ENCODE measurements at regions not wholly inside any gene's neighbourhood (a gene's known extent, or its start where the extent isn't known, plus 50 kb on each side); places are given as distances from the start of the nearest gene placed in this dataset.

DNA sequence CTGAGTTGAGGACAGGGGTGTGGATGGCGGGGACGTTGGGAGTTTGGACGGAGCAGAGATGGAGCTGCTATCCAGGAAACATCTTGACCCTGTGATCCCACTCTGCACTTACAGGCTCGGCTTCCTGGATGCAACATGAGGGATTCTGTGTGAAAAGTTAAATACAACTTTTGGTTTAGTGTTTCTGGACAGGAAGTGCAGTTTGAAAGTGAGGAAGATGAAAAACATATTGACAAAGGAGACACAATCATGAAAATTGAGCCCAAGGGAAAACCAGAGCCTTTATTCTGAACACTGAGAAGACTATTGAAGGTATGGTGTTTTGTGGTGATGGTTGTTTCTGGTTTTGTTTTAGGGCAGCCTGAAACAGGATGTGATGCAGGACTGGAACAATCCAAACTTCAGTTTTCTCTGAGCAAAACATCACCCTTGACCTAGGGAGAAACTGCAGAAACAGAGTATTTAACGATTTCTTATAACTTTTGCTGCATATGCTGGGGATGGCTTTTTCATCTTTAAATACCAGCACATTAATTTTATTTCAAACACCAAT lies 76.5 kb upstream of the RFX8 start:
- no peaks in the 10 kb centered on the region for H3K27me3 Mint-ChIP-seq
- no peaks in the 10 kb centered on the region for H3K36me3 Mint-ChIP-seq
- peaks cover 6% of the 10 kb centered on the region for H3K9me3 Mint-ChIP-seq
- H3K27ac Mint-ChIP-seq: peak overlapping the region; percentile 79
- H3K4me1 Mint-ChIP-seq: peaks cover 22% of the 10 kb centered on the region
- no peak overlapping the region for H3K4me3 Mint-ChIP-seq
- DNase-seq: no peak
- CTCF ChIA-PET: no interaction called here

DNA sequence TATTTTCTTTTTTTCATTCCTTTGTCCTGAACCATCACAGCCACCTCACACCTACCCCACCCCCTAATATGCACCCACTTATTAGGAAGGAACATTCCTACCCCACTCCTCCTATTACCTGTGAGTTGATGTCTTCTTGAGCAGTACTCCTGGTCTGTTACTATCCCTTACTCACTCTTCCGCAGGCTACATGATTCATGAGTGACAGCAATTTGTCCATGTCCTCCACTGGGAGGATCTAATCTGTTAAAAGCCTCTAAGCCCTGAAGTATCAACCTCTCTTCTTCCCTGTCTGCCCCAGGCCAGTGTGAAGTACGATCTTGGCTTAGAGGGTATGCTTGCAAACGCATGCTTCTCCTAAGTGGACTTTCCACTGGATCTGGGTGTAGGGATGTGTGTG lies 75.6 kb upstream of the RFX8 start:
- CTCF ChIA-PET: interaction anchor here (0.6 kb wide), 1 partner anchor 20 kb away, joined by 3 read pairs; no protein-coding TSS in a partner anchor

DNA sequence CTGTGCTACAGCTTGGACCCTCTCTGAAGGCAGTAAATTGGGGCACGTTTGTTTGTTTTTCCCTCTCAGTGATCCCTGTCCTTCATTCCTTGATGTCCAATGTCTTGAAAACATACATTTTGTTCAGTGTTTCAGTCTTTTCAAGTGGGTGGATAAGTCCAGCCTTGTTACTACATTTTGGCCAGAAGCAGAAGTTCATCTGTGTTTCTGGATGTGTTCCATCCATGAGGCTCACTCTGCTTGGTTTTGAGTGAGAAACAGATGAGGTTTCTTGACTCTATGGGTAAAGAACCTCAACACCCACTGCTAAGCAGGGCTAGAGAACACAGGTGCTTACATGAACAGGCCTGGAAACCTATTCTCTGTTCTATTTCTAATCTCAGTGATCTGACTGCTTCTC lies 74.5 kb upstream of the RFX8 start:
- DNase-seq: no peak
- Mint-ChIP-seq H3K9me3 (peaks cover 6% of the 10 kb centered on the region), H3K27ac (no peak overlapping the region), H3K4me1 (peaks cover 21% of the 10 kb centered on the region), H3K36me3 (no peaks in the 10 kb centered on the region), H3K27me3 (no peaks in the 10 kb centered on the region), H3K4me3 (no peak overlapping the region)
- CTCF ChIA-PET: no interaction called here

More for the DNA sequence above, 75.6 kb upstream of the RFX8 start:
- no peak for DNase-seq
- Mint-ChIP-seq H3K4me1 (peaks cover 21% of the 10 kb centered on the region), H3K4me3 (no peak overlapping the region), H3K9me3 (peaks cover 6% of the 10 kb centered on the region), H3K36me3 (no peaks in the 10 kb centered on the region), H3K27ac (peak overlapping the region; percentile 79), H3K27me3 (no peaks in the 10 kb centered on the region)

DNA sequence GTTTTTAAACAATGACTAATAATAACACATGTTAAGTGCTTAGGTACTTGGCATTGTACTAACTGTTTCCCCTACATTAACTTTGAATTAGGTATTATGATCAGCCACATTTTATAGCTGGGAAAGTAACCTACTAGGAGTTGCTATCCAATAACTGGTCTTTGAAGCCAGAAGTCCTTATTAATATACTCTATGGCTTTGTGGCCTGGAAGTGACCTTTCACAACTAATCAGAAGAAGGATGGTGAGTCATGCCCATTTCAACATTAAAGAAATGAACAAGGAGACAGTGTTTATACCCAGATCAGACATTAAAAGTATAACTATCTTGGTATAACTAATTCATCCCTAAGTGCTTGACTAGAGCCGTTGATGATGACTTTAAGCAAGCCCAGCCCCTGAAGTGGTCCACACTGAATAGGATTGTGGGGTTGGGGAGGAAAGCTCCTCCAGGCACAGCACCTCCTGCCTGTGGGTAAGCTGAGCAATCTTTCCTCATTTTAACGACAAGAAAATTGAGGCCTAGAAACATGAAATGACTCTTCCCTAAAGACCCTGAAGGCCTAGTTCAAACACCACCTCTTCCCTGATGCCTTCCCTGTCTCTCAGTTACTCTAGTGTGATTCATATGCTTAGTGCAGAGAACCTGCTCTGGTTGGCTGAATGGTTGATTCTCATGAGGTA lies 71.6 kb upstream of the RFX8 start:
- Mint-ChIP-seq H3K36me3 (peaks cover 4% of the 10 kb centered on the region), H3K27ac (no peak overlapping the region), H3K27me3 (peaks cover 5% of the 10 kb centered on the region), H3K4me3 (no peak overlapping the region), H3K9me3 (peaks cover 3% of the 10 kb centered on the region), H3K4me1 (peaks cover 10% of the 10 kb centered on the region)
- CTCF ChIA-PET: no interaction called here
- no peak for DNase-seq

- DNase-seq: no peak
- Mint-ChIP-seq H3K27ac (no peak overlapping the region), H3K36me3 (peaks cover 4% of the 10 kb centered on the region), H3K27me3 (peaks cover 5% of the 10 kb centered on the region), H3K4me3 (no peak overlapping the region), H3K4me1 (peaks cover 5% of the 10 kb centered on the region), H3K9me3 (peaks cover 3% of the 10 kb centered on the region)
- CTCF ChIA-PET: no interaction called here
These were observed 71.0 kb upstream of the RFX8 start for GRCh38 chr2:101545950-101546349.

DNA sequence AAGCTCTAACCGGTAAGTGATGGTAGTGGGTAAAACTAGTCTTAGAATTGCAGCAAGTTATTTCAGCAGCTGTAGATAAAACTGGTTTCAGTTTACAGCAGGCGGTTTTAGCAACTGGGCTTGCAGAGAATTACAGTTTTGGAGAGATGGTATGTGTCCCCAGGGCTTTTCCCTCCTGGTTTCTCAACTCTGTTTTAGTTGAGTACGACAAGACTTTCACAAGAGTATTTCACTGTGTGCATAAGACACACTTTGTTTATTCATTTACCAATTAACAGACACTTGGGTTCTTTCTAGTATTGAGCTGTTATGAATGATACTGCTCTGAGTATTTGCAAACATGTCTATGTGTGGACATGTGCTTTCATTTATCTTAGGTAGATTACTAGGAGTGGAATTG lies 65.6 kb upstream of the RFX8 start:
- CTCF ChIA-PET: no interaction called here
- Mint-ChIP-seq H3K4me1 (no peaks in the 10 kb centered on the region), H3K9me3 (no peaks in the 10 kb centered on the region), H3K27me3 (peaks cover 8% of the 10 kb centered on the region), H3K36me3 (peaks cover 4% of the 10 kb centered on the region), H3K4me3 (no peak overlapping the region), H3K27ac (no peak overlapping the region)
- no peak for DNase-seq

DNA sequence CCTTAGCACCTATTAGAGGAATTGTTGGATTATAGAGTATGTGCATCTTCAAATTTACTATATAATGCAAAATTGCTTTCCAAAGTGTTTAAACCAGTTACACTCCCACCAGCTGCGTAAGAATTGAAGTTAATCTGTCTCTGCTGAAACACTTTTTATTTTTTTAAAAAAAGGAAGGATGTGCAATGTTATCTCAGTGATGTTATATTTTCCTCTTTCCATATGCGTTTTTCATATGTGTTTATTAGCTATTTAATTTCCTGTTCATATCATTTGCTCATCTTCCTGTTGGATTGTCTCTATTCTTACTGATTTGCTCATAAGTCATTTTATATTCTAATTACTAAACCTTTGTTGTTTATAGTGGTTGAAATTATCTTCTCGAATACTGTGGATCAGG lies 63.2 kb upstream of the RFX8 start:
- Mint-ChIP-seq H3K36me3 (no peaks in the 10 kb centered on the region), H3K27me3 (peaks cover 3% of the 10 kb centered on the region), H3K27ac (no peak overlapping the region), H3K4me1 (no peaks in the 10 kb centered on the region), H3K9me3 (no peaks in the 10 kb centered on the region), H3K4me3 (no peak overlapping the region)
- CTCF ChIA-PET: no interaction called here
- no peak for DNase-seq

DNA sequence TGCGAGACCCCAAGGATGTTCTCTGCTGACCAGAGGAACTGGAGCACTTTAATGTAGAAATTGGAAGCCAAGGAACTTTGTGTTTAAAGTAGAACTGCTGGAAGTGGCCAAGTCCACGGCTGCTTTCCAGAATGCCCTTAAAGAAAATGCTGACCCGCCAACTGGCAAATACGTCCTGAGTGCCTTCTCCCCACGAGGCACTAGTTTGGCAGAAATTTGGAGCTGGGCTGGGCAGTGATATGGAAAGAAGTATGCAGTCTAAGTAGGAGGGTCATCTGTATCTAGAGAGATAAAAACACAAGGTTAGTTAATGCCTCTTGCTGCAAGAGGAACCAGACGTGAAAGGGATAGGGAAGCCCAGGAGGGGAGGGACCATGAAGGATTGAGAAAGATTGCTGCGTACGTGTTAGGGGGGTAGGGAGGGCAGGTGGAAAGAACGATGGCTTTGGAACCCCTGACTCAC lies 59.3 kb upstream of the RFX8 start:
- no peaks in the 10 kb centered on the region for H3K36me3 Mint-ChIP-seq
- no peak overlapping the region for H3K4me3 Mint-ChIP-seq
- no peaks in the 10 kb centered on the region for H3K9me3 Mint-ChIP-seq
- no peak for DNase-seq
- H3K27me3 Mint-ChIP-seq: peaks cover 3% of the 10 kb centered on the region
- no peaks in the 10 kb centered on the region for H3K4me1 Mint-ChIP-seq
- H3K27ac Mint-ChIP-seq: no peak overlapping the region
- CTCF ChIA-PET: no interaction called here

DNA sequence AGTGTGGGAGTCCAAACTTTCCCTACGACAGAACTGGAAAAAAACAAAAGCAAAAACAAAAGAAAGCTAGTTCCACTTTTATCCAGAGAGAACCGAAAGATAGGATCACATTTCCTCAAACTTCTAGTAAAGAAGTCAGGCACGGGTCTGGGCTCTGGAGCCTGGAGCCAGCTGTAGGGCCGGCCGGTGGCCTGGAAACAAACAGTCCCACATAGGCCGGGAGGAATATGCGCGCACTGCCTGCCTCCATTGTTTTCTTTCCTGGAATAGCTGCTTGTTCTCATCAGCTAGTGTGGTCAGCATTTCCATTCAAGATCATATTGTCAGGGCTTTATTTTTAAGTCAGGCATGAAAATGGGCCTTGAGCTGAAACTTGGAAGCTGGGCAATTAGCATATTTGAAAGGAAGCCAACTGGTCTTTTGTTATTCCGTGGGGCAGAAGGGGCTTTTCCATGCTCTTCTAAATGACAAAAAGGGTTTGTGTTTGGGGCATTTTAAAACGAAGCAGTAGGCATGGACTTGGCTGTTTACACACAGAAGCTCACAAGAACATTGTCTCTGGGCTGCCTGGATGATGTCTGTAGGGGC lies 58.7 kb upstream of the RFX8 start:
- H3K36me3 Mint-ChIP-seq: no peaks in the 10 kb centered on the region
- H3K9me3 Mint-ChIP-seq: no peaks in the 10 kb centered on the region
- H3K4me3 Mint-ChIP-seq: no peak overlapping the region
- peaks cover 5% of the 10 kb centered on the region for H3K27me3 Mint-ChIP-seq
- H3K4me1 Mint-ChIP-seq: no peaks in the 10 kb centered on the region
- H3K27ac Mint-ChIP-seq: no peak overlapping the region
- CTCF ChIA-PET: no interaction called here
- DNase-seq: no peak

- no peak overlapping the region for H3K27ac Mint-ChIP-seq
- H3K36me3 Mint-ChIP-seq: no peaks in the 10 kb centered on the region
- CTCF ChIA-PET: no interaction called here
- no peaks in the 10 kb centered on the region for H3K4me1 Mint-ChIP-seq
- H3K4me3 Mint-ChIP-seq: no peak overlapping the region
- DNase-seq: no peak
- H3K9me3 Mint-ChIP-seq: no peaks in the 10 kb centered on the region
- peaks cover 13% of the 10 kb centered on the region for H3K27me3 Mint-ChIP-seq
These were observed 53.6 kb upstream of the RFX8 start for GRCh38 chr2:101528501-101528900.

GRCh38 chr2:101524806-101525430 lies 50.0 kb upstream of the RFX8 start:
- peaks cover 15% of the 10 kb centered on the region for H3K27me3 Mint-ChIP-seq
- peaks cover 6% of the 10 kb centered on the region for H3K4me1 Mint-ChIP-seq
- no peaks in the 10 kb centered on the region for H3K9me3 Mint-ChIP-seq
- no peak overlapping the region for H3K4me3 Mint-ChIP-seq
- DNase-seq: no peak
- CTCF ChIA-PET: no interaction called here
- no peak overlapping the region for H3K27ac Mint-ChIP-seq
- H3K36me3 Mint-ChIP-seq: no peaks in the 10 kb centered on the region
